Left lung (tissue), 4 donors: ENCODE measurements at regions not wholly inside any gene's neighbourhood (a gene's known extent, or its start where the extent isn't known, plus 50 kb on each side); places are given as distances from the start of the nearest gene placed in this dataset.

Experiments used
- ATAC-seq: fragments of 200-7000 bp; cut with Tn5 transposase; one replicate; pipeline ENCODE4 v1.9.1; 2020; ENCODE audit warnings: moderate library complexity
- DNase-seq, 4 donors: peaks; one replicate each; pipeline ENCODE4 v3.0.0-alpha.2; 2013 to 2020
- H3K27ac ChIP-seq, 2 donors: fragments of 200-600 bp; sonication (generic) in 1 of 2; one replicate each; pipeline versions ENCODE4 v1.5.0 to v1.8.0; 2020 to 2021
- H3K27me3 ChIP-seq, 2 donors: fragments of 200-600 bp; sonication (generic) in 1 of 2; one replicate each; pipeline versions ENCODE4 v1.5.0 to v1.8.0; 2020 to 2021
- H3K36me3 ChIP-seq, 2 donors: fragments of 200-600 bp; sonication (generic) in 1 of 2; one replicate each; pipeline versions ENCODE4 v1.5.0 to v1.8.0; 2020 to 2021
- H3K4me1 ChIP-seq, 2 donors: fragments of 200-600 bp; one replicate each; pipeline ENCODE4 v1.8.0; 2021
- H3K4me3 ChIP-seq, 2 donors: fragments of 200-600 bp; sonication (generic) in 1 of 2; one replicate each; pipeline versions ENCODE4 v1.5.0 to v1.8.0; 2020 to 2021; ENCODE audit warnings: mild to moderate bottlenecking in 1 of 2
- H3K9me3 ChIP-seq, 2 donors: fragments of 200-600 bp; sonication (generic) in 1 of 2; one replicate each; pipeline versions ENCODE4 v1.5.0 to v1.8.0; 2020 to 2021
- intact Hi-C, 2 donors: fragments of 100-400 bp; cut with DNase I; formaldehyde crosslinking; loops; one replicate each; pipeline versions ENCODE4 v1.11.2 to v1.14.2; 2022
- TF ChIP-seq, protein P1 (sequence below), 2 donors: fragments of 200-600 bp; sonication (generic) in 1 of 2; IDR thresholded peaks; one replicate each; pipeline versions ENCODE4 v1.5.0 to v1.8.0; 2021; ENCODE audit warnings: antibody characterized with exemption in 2 of 2
- donor health status: DM: no; HTN: yes; CAD: no.
- donor health status: DM: no; HTN: no; CAD: no.

DNA sequence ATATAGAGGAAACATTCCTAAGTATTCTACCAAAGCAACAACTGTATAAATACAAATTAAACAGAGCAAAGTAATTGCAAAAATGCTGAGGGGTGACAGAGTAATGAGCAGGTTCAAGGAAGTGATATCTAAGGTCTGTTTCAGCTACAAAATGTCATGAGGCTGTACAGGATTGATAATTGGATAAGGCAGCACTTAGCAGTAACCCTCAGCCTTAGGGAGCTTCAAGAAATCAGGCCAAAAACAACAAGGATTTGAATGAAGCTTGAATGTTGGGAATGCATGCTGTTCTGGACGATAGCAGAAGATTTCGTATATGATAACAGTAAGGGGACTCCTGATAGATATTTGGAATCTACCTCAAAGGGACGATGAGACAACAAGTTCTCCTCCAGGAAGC, 142.0 kb upstream of the MMADHC start:
- H3K36me3 ChIP-seq, result no peaks in the 10 kb centered on the region
- no peak for ATAC-seq
- no peaks in the 10 kb centered on the region for H3K4me1 ChIP-seq
- no peak overlapping the region for H3K27ac ChIP-seq
- no peak for DNase-seq
- H3K27me3 ChIP-seq, result no peaks in the 10 kb centered on the region
- no peaks in the 10 kb centered on the region for H3K9me3 ChIP-seq
- H3K4me3 ChIP-seq, result no peak overlapping the region
- intact Hi-C loops, result no loop called here
- TF ChIP-seq, protein P1, sequence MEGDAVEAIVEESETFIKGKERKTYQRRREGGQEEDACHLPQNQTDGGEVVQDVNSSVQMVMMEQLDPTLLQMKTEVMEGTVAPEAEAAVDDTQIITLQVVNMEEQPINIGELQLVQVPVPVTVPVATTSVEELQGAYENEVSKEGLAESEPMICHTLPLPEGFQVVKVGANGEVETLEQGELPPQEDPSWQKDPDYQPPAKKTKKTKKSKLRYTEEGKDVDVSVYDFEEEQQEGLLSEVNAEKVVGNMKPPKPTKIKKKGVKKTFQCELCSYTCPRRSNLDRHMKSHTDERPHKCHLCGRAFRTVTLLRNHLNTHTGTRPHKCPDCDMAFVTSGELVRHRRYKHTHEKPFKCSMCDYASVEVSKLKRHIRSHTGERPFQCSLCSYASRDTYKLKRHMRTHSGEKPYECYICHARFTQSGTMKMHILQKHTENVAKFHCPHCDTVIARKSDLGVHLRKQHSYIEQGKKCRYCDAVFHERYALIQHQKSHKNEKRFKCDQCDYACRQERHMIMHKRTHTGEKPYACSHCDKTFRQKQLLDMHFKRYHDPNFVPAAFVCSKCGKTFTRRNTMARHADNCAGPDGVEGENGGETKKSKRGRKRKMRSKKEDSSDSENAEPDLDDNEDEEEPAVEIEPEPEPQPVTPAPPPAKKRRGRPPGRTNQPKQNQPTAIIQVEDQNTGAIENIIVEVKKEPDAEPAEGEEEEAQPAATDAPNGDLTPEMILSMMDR (IDR thresholded peaks at IDR 0.05), result no peak

DNA sequence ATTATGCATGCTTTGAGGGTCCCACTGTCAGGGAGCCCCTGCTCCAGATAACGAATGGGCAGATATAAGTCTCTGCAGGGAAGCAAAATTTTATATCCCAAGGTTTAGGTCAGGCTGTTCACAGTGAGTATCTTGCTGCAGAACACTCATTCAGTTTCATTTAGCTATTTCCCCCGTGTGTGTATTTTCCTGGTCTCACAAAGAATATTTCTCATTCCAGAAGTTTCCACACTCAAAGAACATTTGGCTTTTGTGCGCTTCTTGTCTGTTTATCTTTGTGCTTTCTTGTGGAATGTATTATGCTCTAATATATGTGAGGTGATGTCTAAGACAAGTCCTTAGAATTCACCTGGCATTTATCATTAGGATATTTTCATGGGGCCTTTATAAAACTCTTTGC, 140.4 kb upstream of the MMADHC start:
- H3K9me3 ChIP-seq, result no peaks in the 10 kb centered on the region
- no peak for ATAC-seq
- H3K27me3 ChIP-seq, result no peaks in the 10 kb centered on the region
- TF ChIP-seq, protein P1 (IDR thresholded peaks at IDR 0.05), result no peak
- H3K4me1 ChIP-seq, result no peaks in the 10 kb centered on the region
- no peak overlapping the region for H3K4me3 ChIP-seq
- no peaks in the 10 kb centered on the region for H3K36me3 ChIP-seq
- H3K27ac ChIP-seq, result no peak overlapping the region
- no peak for DNase-seq
- intact Hi-C loops, result no loop called here

DNA sequence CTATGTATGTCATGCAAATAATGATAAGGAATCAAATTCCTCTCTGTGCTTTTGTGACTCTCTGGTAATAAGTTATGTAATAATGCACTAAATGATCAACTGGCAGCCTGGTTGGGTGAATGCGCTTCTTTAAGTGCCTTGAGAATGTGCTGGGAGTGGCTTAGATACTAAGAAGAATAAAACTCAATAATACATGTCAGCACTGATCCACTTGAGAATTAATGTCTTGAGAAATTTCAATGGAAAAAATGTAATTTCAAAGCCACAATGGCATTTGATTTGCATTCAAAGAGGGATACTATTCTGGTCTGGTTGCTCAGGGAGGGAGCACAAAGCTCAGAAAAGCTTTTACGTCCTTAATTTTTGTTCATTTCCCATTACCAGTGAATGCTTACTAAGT, 137.7 kb upstream of the MMADHC start:
- no peaks in the 10 kb centered on the region for H3K4me1 ChIP-seq
- DNase-seq (no peak), ATAC-seq (no peak)
- H3K27ac ChIP-seq, result no peak overlapping the region
- no peak overlapping the region for H3K4me3 ChIP-seq
- intact Hi-C loops, result no loop called here
- no peaks in the 10 kb centered on the region for H3K27me3 ChIP-seq
- TF ChIP-seq, protein P1 (IDR thresholded peaks at IDR 0.05), result no peak
- no peaks in the 10 kb centered on the region for H3K36me3 ChIP-seq
- H3K9me3 ChIP-seq, result no peaks in the 10 kb centered on the region

DNA sequence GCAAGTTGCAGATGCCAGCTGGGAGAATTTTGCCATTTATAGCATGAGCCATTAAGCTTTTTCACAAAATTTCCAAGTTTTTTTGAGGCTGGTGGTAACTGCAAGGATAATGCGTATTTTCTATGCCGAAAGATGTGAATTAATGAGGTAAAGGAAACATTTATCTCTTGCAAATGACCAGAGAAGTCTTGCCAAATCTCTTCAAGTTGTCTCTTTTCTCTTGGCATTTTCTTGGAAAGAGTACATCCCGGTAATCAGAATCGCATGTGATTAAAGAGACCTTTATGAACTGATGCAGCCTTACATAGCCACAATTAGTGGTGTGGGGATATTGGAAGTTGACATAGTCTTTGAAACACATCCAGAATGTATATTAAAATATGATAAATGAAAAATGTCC, 136.5 kb upstream of the MMADHC start:
- Histone ChIP-seq H3K36me3 (no peaks in the 10 kb centered on the region), H3K4me1 (no peaks in the 10 kb centered on the region), H3K9me3 (no peaks in the 10 kb centered on the region), H3K27ac (no peak overlapping the region), H3K27me3 (no peaks in the 10 kb centered on the region), H3K4me3 (no peak overlapping the region)
- TF ChIP-seq, protein P1 (IDR thresholded peaks at IDR 0.05), result no peak
- intact Hi-C loops, result no loop called here
- ATAC-seq (no peak), DNase-seq (no peak)

DNA sequence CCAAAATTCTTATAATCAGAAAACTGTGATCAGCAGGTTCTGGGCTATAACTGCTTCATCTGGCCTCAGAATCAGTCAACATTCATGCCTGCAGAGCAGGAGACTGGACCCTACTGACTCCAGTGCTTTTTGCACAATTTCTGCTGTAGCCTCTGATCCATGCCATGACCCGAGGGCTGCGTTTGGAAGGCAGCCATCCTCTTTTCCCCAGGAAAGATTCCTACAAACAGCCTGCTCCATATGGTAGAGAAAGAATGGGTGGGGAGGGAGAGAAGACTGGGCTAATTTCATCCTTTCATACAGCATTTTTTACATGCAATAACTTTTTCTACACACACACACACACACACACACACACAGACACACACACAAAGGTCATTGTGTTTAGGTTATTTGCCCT, 133.0 kb upstream of the MMADHC start:
- Histone ChIP-seq H3K27ac (no peak overlapping the region), H3K4me1 (no peaks in the 10 kb centered on the region), H3K36me3 (no peaks in the 10 kb centered on the region), H3K9me3 (no peaks in the 10 kb centered on the region), H3K4me3 (no peak overlapping the region), H3K27me3 (no peaks in the 10 kb centered on the region)
- intact Hi-C loops, result no loop called here
- no peak for ATAC-seq
- no peak for DNase-seq
- TF ChIP-seq, protein P1 (IDR thresholded peaks at IDR 0.05), result no peak
